CD4-positive, alpha-beta T cell (primary cell): ENCODE measurements at regions not wholly inside any gene's neighbourhood (a gene's known extent, or its start where the extent isn't known, plus 50 kb on each side); places are given as distances from the start of the nearest gene placed in this dataset.

Experiments
- ATAC-seq: fragments of 200-7000 bp; cut with Tn5 transposase; one replicate; pipeline ENCODE4 v1.10.0; 2022; ENCODE audit warnings: mild to moderate bottlenecking; ENCODE audit not compliant: poor library complexity
- CTCF ChIA-PET: fragments of 350-600 bp; sonication (Branson Sonifier 250); formaldehyde crosslinking; loops from one replicate; lab custom pipeline; 2021; ENCODE audit warnings: antibody characterized with exemption, inconsistent platforms; lab: Charles Lee
- POLR2A ChIA-PET: fragments of 350-600 bp; sonication (Branson Sonifier 250); formaldehyde crosslinking; loops from one replicate; lab custom pipeline; 2021; ENCODE audit warnings: antibody characterized with exemption, inconsistent platforms; lab: Charles Lee
- DNase-seq, 14 experiments: peaks; one replicate each; pipeline ENCODE4 v3.0.0-alpha.2; 2013 to 2020; ENCODE audit warnings: mixed read lengths in 2 of 14
- H3K27ac ChIP-seq, 2 donors: one replicate each; pipeline versions ENCODE4 v1.5.1 to v1.7.0; 2013; ENCODE audit warnings: low read length in 2 of 2, low read depth in 1 of 2, mild to moderate bottlenecking in 1 of 2
- H3K27me3 ChIP-seq, 2 experiments: 1 replicate in 1 of 2; 2 replicates in 1 of 2; pipeline versions ENCODE4 v1.6.1 to v1.7.0; 2013; ENCODE audit warnings: low read length in 2 of 2, control low read depth in 1 of 2, mild to moderate bottlenecking in 1 of 2, moderate library complexity in 1 of 2; ENCODE audit not compliant: insufficient read depth in 2 of 2, control insufficient read depth in 1 of 2
- H3K36me3 ChIP-seq: one replicate; pipeline ENCODE4 v1.6.1; 2013; ENCODE audit warnings: low read length, control low read depth; ENCODE audit not compliant: insufficient read depth
- H3K4me1 ChIP-seq: one replicate; pipeline ENCODE4 v1.6.1; 2013; ENCODE audit warnings: low read length, control low read depth; ENCODE audit not compliant: insufficient read depth
- H3K4me3 ChIP-seq: one replicate; pipeline ENCODE4 v1.5.1; 2013; ENCODE audit warnings: mild to moderate bottlenecking, low read length, moderate library complexity
- H3K9me3 ChIP-seq, 2 experiments: 1 replicate in 1 of 2; 2 replicates in 1 of 2; pipeline versions ENCODE4 v1.6.1 to v1.7.0; 2013; ENCODE audit warnings: low read length in 2 of 2, mild to moderate bottlenecking in 2 of 2, control low read depth in 1 of 2, moderate library complexity in 1 of 2; ENCODE audit not compliant: control insufficient read depth in 1 of 2, insufficient read depth in 1 of 2
- H3K27ac Mint-ChIP-seq: one replicate; pipeline ENCODE4 v1.8.0; 2020; ENCODE audit warnings: mixed read lengths
- H3K27me3 Mint-ChIP-seq: one replicate; pipeline ENCODE4 v1.8.0; 2021; ENCODE audit warnings: mixed read lengths
- H3K36me3 Mint-ChIP-seq: one replicate; pipeline ENCODE4 v1.8.0; 2021; ENCODE audit warnings: low read depth, mixed read lengths
- H3K4me1 Mint-ChIP-seq: one replicate; pipeline ENCODE4 v1.8.0; 2021; ENCODE audit warnings: low read depth, mixed read lengths
- H3K4me3 Mint-ChIP-seq: one replicate; pipeline ENCODE4 v1.8.0; 2020; ENCODE audit warnings: mild to moderate bottlenecking, mixed read lengths
- H3K9me3 Mint-ChIP-seq: one replicate; pipeline ENCODE4 v1.8.0; 2020; ENCODE audit warnings: mixed read lengths
- CTCF ChIP-seq: fragments of 200-600 bp; IDR thresholded peaks from one replicate; pipeline ENCODE4 v1.8.0; 2022; ENCODE audit warnings: antibody characterized with exemption, mild to moderate bottlenecking
- intact Hi-C, 2 experiments: fragments of 100-400 bp; cut with DNase I in 1 of 2; cut with micrococcal nuclease in 1 of 2; formaldehyde crosslinking; loops; one replicate each; pipeline versions ENCODE4 v1.15.1 to v1.9.0; 2023 to 2025; cut with DNase I, micrococcal nuclease

- Mint-ChIP-seq H3K27me3 (peaks cover 18% of the 10 kb centered on the region), H3K36me3 (no peaks in the 10 kb centered on the region), H3K4me1 (no peaks in the 10 kb centered on the region), H3K4me3 (no peak overlapping the region), H3K9me3 (no peaks in the 10 kb centered on the region), H3K27ac (no peak overlapping the region)
- ChIA-PET CTCF (no interaction called here), POLR2A (no interaction called here)
- no peak for ATAC-seq
- intact Hi-C loops, result no loop called here
- no peak for TF ChIP-seq CTCF
- Histone ChIP-seq H3K4me3 (no peak overlapping the region), H3K27me3 (peaks cover 0 to 2% of the 10 kb centered on the region in 2 experiments), H3K9me3 (no peaks in the 10 kb centered on the region), H3K36me3 (no peaks in the 10 kb centered on the region), H3K27ac (no peak overlapping the region), H3K4me1 (no peaks in the 10 kb centered on the region)
- DNase-seq, result no peak
These were observed 61.1 kb upstream of the RAB12 start for GRCh38 chr18:8548186-8548585.

- H3K4me1 ChIP-seq, result no peaks in the 10 kb centered on the region
- H3K27ac Mint-ChIP-seq, result no peak overlapping the region
- H3K27me3 ChIP-seq, result peaks cover 0 to 2% of the 10 kb centered on the region in 2 experiments
- no peaks in the 10 kb centered on the region for H3K36me3 Mint-ChIP-seq
- ChIA-PET POLR2A (no interaction called here), CTCF (no interaction called here)
- no peaks in the 10 kb centered on the region for H3K9me3 Mint-ChIP-seq
- DNase-seq (no peak), ATAC-seq (no peak)
- no peak overlapping the region for H3K27ac ChIP-seq
- intact Hi-C loops, result no loop called here
- no peaks in the 10 kb centered on the region for H3K4me1 Mint-ChIP-seq
- no peak overlapping the region for H3K4me3 Mint-ChIP-seq
- H3K36me3 ChIP-seq, result no peaks in the 10 kb centered on the region
- TF ChIP-seq CTCF, result no peak
- no peaks in the 10 kb centered on the region for H3K9me3 ChIP-seq
- H3K27me3 Mint-ChIP-seq, result peaks cover 13% of the 10 kb centered on the region
- H3K4me3 ChIP-seq, result no peak overlapping the region
These were observed 59.9 kb upstream of the RAB12 start for GRCh38 chr18:8549254-8549757.

- ChIA-PET POLR2A (no interaction called here), CTCF (no interaction called here)
- DNase-seq, result no peak
- H3K9me3 ChIP-seq, result no peaks in the 10 kb centered on the region
- no peak overlapping the region for H3K27ac ChIP-seq
- Mint-ChIP-seq H3K27me3 (peaks cover 7% of the 10 kb centered on the region), H3K36me3 (no peaks in the 10 kb centered on the region), H3K9me3 (no peaks in the 10 kb centered on the region), H3K4me1 (no peaks in the 10 kb centered on the region), H3K4me3 (no peak overlapping the region), H3K27ac (no peak overlapping the region)
- H3K27me3 ChIP-seq, result peaks cover 0 to 2% of the 10 kb centered on the region in 2 experiments
- intact Hi-C loops, result no loop called here
- no peak overlapping the region for H3K4me3 ChIP-seq
- H3K36me3 ChIP-seq, result no peaks in the 10 kb centered on the region
- TF ChIP-seq CTCF, result no peak
- no peaks in the 10 kb centered on the region for H3K4me1 ChIP-seq
- no peak for ATAC-seq
These were observed 57.1 kb upstream of the RAB12 start for GRCh38 chr18:8552151-8552550.
